Suprapubic skin (tissue), 4 donors: ENCODE measurements at regions not wholly inside any gene's neighbourhood (a gene's known extent, or its start where the extent isn't known, plus 50 kb on each side); places are given as distances from the start of the nearest gene placed in this dataset.

ENCODE experiments used
- EP300 ChIP-seq: sonication (generic); formaldehyde crosslinking; IDR thresholded peaks from one replicate; pipeline ENCODE4 v1.6.1; 2017; ENCODE audit warnings: antibody characterized with exemption
- POLR2A ChIP-seq, 2 donors: fragments of 450-650 bp; IDR thresholded peaks; one replicate each; pipeline ENCODE4 v1.6.1; 2017; ENCODE audit warnings: antibody characterized with exemption in 2 of 2, mild to moderate bottlenecking in 2 of 2, moderate library complexity in 2 of 2
- POLR2AphosphoS5 ChIP-seq, 3 donors: sonication (generic); formaldehyde crosslinking; IDR thresholded peaks; one replicate each; pipeline ENCODE4 v1.6.1; 2017; ENCODE audit warnings: antibody characterized with exemption in 3 of 3
- TF ChIP-seq, protein P1 (sequence below), 2 donors: fragments of 200-600 bp in 1 of 2; fragments of 450-650 bp in 1 of 2; sonication (generic) in 1 of 2; IDR thresholded peaks; one replicate each; pipeline ENCODE4 v1.5.1; 2016 to 2019; ENCODE audit warnings: antibody characterized with exemption in 2 of 2, mild to moderate bottlenecking in 1 of 2, moderate library complexity in 1 of 2

DNA sequence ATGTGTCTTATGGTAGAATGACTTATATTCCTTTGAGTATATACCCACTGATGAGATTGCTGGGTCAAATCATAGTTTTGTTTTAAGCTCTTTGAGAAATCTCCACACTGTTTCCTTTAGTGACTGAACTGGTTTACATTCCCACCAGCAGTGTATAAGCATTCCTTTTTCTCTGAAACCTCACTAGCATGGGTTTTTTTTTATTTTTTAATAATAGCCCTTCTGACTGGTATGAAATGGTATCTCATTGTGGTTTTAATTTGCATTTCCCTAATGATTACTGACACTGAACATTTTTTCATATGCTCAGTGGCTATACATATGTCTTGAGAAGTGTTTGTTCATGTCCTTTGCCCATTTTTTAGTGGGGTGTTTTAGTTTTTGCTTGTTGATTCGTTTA is 494.3 kb downstream of the SQOR start:
- TF ChIP-seq, protein P1, sequence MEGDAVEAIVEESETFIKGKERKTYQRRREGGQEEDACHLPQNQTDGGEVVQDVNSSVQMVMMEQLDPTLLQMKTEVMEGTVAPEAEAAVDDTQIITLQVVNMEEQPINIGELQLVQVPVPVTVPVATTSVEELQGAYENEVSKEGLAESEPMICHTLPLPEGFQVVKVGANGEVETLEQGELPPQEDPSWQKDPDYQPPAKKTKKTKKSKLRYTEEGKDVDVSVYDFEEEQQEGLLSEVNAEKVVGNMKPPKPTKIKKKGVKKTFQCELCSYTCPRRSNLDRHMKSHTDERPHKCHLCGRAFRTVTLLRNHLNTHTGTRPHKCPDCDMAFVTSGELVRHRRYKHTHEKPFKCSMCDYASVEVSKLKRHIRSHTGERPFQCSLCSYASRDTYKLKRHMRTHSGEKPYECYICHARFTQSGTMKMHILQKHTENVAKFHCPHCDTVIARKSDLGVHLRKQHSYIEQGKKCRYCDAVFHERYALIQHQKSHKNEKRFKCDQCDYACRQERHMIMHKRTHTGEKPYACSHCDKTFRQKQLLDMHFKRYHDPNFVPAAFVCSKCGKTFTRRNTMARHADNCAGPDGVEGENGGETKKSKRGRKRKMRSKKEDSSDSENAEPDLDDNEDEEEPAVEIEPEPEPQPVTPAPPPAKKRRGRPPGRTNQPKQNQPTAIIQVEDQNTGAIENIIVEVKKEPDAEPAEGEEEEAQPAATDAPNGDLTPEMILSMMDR (IDR thresholded peaks at IDR 0.05) = no peak
- TF ChIP-seq POLR2A (IDR thresholded peaks at IDR 0.05) = no peak
- TF ChIP-seq EP300 = no peak
- no peak for TF ChIP-seq POLR2AphosphoS5 (IDR thresholded peaks at IDR 0.05)
